HG02943 (cell line): ENCODE measurements at regions not wholly inside any gene's neighbourhood (a gene's known extent, or its start where the extent isn't known, plus 50 kb on each side); places are given as distances from the start of the nearest gene placed in this dataset.

Source experiments
- ATAC-seq: cut with Tn5 transposase; IDR thresholded peaks from one replicate; pipeline ENCODE4 v1.9.1; 2021; ENCODE audit warnings: mild to moderate bottlenecking, low read depth, moderate library complexity; ENCODE audit not compliant: unreplicated experiment

DNA sequence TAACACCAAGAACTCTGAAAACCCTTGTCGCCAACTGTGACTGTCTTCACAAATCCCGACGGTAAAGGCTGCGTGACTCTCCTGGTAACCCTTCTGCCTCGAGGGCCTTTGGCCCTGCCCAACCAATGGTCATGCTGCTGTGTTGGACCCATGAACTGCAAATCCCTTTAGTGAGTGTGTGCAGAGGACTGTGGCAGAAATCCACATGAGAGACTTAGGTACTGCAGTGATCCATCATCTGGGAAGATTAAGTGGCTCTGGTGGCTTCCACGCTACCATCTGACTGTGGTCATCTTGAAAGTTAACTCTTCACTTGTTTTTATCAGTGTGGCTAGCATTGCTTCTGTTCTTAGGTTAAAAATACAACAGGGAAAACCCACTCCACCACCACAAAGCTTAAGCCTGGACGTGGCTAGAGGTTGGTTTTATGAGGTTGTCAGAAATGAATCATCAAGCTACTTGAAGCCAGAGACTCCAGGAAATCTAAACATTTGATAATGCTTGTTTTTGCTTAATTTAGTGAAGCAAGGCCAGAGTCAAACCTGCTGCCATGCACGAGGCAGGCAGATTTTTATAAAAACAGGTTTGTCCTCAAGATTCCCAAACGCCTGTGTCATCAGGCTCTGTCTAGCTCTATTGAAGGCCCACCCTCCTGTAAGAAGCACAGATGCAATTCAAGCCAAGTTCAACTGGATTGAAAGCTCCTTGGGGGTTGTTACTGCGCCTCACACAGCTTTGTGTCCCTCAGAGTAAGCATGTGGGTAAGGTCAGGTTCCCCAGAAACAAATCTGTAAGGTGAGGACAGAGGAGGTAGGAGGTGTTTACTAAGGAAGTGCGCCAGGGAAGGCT, 52.7 kb upstream of the ERCC6L2 start:
- ATAC-seq = no peak

DNA sequence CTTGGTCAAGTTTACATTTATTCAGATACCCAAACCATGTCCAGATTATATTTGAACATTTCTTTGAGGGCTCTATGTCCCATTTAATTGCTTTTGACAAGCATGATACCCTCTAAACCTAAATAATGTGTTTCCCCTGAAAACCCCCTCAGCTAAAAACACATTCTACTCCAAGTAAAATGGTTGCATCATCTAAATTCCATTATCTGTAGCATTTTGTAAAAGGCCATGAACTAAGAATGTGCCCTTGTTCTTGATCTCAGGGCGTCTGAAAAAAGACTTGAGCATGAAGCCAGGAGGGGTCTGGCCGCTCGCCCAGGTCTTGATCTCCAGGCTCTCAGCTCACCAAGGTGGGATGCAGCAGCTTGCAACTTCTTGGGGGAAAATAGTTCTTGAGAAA, 53.5 kb upstream of the ERCC6L2 start:
- no peak for ATAC-seq

DNA sequence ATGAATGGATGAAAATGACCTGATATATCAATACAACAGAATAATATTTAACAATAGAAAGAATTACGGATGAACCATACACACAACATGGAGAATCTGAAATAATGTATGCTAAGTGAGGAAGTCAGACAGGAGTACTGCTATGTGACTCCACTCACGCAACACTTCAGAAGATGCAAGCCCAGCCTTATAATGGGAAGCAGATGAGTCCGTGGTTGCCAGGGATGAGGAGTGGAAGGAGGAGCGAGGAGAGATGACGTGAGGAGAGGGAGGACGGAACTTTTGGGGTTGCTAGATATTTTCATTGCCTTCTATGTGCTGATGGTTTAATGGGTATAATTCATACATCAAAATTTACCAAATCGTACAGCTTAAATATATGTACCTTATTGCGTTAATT, 55.4 kb upstream of the ERCC6L2 start:
- no peak for ATAC-seq

DNA sequence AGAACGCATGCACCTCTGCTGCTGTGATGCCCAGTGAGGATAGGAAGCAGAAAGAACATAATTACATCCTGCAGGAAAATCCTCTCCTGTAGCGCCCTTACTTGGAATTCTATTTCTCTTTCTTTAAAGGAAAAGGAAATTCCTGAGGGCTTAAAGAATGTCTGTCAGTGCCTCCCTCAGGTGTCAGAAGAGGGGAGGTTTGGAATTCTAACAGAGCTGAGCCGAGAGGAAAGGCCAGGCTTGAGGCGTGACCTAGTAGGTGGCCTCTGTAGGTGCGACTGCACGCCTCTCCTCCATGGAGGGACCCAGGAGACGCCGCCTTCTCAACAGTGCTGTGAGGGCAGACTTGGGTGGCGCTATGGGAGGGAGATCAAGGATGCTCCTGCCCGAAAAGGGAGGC, 55.9 kb upstream of the ERCC6L2 start:
- ATAC-seq = no peak

DNA sequence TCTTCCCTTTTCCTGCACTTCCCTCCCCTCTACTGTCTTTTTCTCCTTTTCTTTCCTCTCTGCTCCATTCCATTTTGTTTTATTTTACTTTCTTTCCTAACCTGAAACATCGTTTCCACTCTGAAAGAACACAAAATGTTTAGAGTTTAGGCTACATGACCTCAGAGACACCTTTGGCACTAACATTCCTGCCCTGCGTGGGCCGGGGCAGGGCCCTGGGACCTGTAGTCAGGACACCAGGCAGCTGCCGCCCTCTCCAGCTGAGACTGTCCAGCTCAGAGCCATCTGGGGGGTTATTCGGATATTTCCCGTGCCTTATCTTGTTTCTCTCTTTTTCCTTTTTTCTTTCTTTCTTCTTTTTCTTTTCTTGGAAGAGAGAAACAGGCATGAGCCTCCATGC, 58.3 kb upstream of the ERCC6L2 start:
- ATAC-seq = no peak

DNA sequence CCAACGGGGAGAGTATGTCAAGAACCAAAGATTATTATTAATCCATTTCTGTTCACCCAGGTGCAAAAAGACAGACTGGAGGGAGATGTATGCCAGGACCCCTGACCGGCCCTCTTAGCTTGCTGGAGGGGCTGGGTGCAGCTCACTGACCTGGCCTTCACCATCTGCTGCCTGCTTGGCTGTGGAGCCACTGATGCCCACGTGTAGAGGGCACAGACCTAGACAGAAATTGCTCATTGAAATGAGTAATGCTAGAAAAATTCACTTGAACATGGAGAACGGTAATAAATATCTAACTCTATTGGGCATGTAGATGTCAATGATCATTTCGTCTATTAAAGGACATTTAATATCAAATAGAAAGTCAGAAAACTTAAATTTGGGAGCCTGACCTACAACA, 58.8 kb upstream of the ERCC6L2 start:
- no peak for ATAC-seq

DNA sequence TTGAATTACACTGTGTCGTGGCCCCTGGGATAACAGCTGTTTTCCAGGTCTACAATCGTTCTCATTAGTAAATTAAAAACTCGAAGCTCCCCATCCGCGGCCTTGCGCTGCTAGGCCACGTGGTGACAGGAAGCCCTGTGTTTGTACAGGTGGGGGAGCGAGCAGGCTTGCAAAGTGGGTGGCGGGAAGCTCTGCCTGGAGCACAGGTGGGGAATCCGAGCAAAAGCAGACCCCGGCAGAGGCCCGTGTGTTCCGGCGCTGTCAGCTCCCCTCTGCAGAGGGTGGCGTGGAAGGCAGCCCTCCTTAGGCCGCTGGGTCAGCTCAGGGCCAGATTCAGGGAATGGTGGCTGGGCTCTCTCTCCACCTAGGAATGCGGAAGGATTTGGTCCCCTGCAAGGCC, 59.5 kb upstream of the ERCC6L2 start:
- ATAC-seq = no peak

DNA sequence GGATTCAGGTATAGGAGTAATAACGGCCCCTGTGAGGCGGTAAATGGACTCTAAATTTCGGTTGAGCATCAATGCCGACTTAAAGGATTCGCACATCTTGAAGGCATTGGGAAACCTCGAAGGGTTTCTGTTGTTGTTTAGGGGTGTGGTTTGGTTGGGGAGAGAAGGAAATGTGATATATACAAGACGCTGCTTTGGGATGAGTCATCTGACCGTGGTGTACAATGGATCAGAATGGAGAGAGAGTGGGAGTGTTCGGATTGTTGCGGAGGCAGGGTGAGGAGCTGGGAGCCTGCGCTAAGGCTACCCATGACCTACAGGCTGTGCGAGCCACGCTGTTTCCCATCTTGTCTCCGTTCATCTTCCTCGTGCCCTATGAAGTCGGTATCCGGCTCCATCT, 60.4 kb upstream of the ERCC6L2 start:
- no peak for ATAC-seq

DNA sequence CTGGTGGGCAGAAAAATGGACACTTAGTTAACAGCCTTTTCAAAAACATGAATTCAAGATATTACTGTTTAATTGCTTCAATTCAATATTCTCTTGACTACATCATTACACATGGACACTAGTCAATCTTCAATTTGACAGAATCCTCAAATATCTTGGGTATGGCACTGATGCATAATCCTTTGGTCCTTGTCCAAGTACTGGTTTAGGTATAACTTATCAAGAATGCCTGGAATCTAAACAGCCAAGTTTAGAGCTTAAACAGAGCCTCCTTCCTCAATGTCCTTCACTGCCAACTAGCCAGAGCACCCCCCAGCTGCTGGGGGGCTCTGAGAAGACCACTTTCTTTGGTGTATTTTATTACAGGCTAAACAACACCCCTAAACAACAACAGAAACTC, 61.6 kb upstream of the ERCC6L2 start:
- ATAC-seq = no peak

DNA sequence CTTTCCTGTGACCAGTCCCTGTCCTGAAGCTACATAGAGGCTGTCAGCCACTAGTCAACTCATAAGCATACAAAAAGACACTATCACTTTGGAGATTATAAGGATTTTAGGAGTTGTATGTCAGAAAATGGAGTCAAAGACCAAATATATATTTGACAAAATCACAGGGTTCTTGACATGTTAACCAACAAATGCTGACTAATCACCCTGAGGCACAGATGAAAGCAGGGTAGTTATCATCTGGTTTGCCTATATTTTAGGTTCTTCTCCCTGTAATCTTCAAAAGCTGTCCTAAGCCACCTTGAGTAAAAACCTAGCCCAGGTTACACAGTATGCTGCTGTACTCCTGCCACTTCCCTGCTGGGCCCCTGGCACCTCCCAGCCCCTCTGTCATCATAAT, 64.7 kb upstream of the ERCC6L2 start:
- no peak for ATAC-seq

DNA sequence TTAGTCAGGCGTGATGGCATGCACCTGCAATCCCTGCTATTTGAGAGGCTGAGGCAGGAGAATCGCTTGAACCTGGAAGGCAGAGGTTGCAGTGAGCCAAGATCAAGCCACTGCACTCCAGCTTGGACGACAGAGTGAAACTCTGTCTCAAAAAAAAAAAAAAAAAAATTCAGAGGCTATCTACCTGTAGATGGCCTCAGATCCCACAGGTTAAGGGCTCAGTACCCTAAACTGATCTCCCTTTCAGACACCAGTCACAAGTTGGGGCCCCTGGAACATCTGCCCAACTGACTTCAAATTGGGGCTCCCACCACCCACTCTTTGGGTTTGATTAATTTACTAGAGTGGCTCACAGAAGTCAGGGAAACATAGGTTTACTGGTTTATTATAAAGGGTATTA, 65.4 kb upstream of the ERCC6L2 start:
- ATAC-seq = no peak

DNA sequence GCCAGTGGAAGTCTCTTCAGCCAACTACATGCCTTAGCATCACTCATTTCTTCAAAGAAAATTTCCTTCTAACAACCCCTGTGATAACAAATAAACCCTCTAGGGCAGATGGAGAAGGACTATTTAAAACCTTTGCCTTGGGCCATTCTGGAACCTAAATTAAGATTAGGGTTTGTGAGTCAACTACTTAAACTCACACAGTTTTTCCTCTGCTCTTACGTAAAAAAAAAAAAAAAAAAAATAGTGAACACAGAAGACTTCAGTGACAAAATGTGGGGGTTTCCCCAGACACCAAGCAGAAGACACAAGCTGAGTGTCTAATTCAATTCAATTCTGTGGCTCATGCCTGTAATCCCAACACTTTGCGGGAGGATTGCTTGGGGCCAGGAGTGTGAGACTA, 65.8 kb upstream of the ERCC6L2 start:
- no peak for ATAC-seq

DNA sequence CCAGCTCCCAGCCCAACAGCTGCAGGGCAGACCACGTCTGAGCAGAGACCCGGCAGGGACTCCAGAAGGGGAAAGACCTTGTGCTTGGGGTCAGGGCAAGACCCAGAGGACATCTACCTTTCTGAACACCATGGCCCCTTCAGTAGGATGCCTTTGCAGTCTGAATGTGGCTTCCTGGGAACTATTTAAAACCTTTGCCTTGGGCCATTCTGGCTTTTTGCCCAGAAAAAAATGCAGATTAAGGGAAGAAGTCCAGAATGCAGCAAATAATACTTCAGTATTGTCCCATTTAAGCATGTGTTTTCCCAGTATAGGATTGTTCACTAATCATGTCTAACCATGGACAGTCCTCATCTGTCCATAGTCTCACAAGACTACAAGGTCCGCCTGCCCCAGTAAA, 67.5 kb upstream of the ERCC6L2 start:
- ATAC-seq = no peak

DNA sequence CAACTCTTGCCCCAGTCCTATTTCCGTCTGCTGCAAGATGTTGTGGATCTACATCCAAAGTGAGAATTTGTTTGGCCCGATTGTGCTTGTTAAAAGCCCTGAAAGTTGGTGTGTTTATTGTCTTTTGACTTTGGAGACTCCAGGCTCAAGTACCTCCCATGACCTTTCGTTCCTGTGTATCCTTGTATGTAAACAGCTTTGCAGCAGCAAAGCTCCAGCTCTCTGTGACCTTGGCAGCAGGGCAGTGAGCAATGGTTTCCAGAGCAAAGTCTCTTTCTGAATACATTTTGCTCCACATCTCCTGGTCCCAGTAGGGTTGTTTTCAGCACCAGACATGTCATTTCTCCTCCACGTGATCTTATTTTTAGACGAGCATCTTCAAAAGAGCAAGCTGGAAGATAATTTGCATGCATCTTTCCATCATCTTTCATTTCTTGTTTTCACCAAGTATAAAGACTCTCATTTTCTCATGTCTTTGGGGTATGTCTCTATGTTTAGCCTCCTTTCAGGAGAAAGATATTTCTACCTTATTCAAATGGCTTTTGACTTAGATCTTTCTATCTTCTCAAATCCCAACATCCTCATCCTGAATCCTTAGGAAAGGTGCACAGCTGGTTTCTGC, 68.1 kb upstream of the ERCC6L2 start:
- no peak for ATAC-seq

DNA sequence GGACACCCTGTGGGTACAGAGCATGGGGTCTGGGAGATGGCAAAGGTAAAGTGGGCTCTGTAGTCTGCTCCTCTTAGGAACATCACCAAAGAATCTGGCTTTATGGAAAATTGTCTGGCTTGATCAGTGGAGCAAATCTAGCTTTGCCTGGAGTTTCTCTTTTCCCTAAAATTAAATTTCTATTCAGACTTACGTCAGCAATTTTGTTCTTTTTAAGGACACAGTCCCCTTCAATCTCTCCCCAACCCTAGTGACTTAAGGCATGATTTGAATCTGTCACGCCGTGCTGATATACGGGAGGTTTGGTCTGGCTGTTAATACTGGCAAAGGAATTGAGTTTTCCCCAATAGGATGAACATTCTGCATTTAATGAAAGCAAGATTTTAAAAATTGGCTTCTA, 72.3 kb upstream of the ERCC6L2 start:
- no peak for ATAC-seq

DNA sequence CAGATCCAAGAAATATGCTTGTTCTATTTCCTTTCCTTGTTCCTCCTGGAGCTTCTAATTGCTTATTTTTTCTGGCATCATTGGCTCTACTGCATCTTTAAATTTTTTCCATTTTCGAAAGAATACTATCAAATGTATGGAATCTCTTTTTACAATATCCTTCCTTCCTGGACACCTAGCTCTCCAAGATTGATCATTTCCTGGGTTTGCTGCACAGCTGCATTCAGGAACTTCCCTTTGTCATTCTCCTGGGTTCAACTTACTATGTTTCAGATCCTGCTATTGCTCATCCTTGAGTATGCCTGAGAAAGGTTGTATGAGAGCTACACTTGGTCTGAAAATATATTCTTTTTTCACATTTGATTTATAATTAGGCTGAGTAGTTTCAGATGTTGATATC, 73.7 kb upstream of the ERCC6L2 start:
- ATAC-seq = no peak

DNA sequence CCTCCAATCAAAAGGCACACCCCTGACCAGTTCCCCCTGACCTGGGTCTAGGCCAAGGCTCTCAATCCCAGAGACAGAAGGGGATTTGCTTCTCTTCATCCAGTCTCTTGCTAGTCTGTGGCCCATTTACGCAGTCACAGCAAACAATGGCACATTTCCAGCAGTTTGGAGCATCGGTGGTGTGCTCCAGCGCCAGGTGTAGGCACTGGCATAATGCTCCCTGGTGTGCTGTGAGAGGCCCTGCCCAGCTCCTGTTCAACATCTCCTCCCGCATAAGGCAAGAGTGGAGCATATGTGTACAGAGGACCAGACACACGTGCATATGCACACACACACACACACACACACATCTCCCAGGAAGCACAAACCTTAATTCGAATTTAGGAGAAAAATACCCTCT, 79.5 kb upstream of the ERCC6L2 start:
- no peak for ATAC-seq

DNA sequence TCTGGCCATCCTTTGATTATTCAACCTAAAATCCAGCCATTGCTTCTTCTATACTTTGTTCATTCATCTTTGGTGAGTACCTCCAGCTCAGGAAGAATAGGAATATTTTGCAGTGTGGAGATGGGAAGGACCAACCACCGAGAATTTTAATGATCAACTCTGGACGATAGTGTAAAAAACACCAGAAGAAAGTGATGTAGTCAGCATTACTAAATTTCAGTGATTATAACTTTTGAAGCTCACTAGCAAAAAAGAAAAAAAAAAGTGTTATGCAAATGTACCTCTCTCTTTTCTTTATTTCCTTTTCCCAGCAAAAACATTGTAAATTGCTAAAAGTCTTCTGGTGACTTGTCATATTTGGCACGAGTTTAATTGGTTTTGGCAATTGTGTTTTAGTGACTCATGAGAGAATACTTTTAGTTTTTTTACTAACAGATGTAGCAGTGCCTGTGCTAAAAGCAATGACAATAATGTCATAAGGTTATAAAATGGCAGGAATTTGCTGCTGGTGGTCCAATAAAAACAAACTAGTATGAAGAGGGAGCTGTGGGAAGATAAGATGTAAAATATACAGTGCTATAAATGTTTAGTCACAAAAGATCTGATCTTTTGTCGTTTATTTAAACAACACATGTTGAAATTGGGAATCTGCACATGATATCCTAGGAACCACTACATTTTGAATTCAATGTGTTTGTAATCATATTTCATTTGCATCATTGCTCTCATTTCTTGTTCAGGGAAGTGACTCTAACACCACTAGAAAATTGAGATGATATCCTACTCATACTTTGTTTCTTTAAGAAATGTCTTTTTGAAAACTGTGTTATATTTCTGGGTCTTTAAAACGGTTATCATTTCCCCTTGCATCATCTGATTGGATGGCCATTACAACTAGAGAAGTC, 81.3 kb upstream of the ERCC6L2 start:
- no peak for ATAC-seq

DNA sequence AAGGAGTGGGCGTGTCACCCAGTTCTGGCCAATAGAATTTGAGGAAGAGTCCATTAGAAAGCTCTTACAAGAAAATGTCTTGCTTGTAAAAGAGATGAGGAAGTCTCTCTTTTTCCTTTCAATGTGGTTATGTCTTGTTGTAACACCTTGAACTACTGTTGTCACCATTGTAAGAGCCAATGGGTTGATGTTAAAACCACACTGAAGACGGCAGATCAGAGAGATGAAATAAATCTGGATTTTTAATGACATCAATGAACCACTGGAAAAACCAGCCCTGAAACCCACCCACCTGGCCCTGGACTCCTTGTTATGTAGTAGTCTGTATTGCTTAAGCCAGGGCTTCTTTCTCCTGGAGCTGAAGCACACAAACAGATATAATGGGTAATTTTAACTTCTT, 83.8 kb upstream of the ERCC6L2 start:
- no peak for ATAC-seq

DNA sequence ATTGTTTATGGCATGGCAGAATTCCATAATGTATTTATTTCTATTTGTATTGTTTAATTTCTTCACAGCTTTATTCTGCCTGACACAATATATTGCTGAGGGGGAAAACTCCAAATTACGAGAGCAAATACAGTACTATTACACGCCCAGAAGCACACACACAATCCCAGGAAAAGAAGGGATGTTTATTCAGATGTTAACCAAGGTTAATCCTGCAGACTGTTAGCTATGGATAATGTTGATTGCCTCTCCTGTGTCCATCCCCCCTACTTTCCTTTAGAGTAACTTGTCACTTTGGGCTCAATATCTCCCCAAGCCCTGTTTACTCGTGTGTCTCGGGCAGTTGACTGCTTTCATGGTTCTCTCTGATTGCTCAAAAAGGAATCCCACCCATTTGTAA, 84.2 kb upstream of the ERCC6L2 start:
- no peak for ATAC-seq

DNA sequence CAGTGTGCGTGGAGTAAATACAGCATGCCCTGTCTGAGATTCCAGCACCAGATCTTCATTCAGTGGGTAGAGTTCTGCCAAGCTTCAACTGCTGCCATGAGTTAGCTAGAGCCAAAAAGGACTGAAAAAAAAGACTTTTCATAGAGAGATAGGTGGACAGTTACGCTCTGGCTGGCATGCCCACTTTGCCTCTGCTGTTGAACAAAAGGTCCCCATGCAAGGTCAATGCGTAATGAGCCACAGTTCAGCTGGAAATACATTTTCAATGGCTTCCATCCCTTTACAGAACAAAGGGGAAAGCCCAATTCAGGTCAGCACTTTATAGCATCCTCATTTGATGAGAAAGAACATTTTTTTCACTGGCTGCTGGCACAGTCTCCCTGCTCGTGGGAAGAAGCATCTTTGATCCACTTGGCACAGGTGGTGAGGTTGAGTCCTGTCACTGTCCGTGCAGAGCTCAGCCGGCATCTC, 86.9 kb upstream of the ERCC6L2 start:
- no peak for ATAC-seq
